NB4 (cell line): ENCODE measurements at regions not wholly inside any gene's neighbourhood (a gene's known extent, or its start where the extent isn't known, plus 50 kb on each side); places are given as distances from the start of the nearest gene placed in this dataset.

ENCODE experiments used
- DNase-seq: peaks from one replicate; pipeline ENCODE4 v3.0.0; 2010; ENCODE audit warnings: low read depth
- H3K4me3 ChIP-seq: one replicate; pipeline ENCODE4 v1.5.1; 2011; ENCODE audit warnings: mild to moderate bottlenecking, low read depth, low read length, moderate library complexity
- CTCF ChIP-seq: IDR thresholded peaks from one replicate; pipeline ENCODE4 v1.5.1; 2012; ENCODE audit warnings: low read depth, low read length
- MYC ChIP-seq: IDR thresholded peaks from 2 replicates; pipeline ENCODE4 v1.6.1; 2011; ENCODE audit warnings: low read depth, low read length
- POLR2A ChIP-seq: IDR thresholded peaks from 2 replicates; pipeline ENCODE4 v1.6.1; 2011; ENCODE audit warnings: mild to moderate bottlenecking; ENCODE audit not compliant: insufficient read length; ENCODE audit errors: extremely low read depth
- TF ChIP-seq, protein P1 (sequence below): IDR thresholded peaks from 2 replicates; pipeline ENCODE4 v1.6.1; 2011; ENCODE audit warnings: low read depth, low read length

GRCh38 chr9:86511614-86512360, 157.6 kb upstream of the TUT7 start:
- TF ChIP-seq MYC = no peak
- no peak for TF ChIP-seq CTCF
- TF ChIP-seq POLR2A = no peak
- TF ChIP-seq, protein P1, sequence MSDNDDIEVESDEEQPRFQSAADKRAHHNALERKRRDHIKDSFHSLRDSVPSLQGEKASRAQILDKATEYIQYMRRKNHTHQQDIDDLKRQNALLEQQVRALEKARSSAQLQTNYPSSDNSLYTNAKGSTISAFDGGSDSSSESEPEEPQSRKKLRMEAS = no peak
- no peak overlapping the region for H3K4me3 ChIP-seq
- DNase-seq = no peak

DNA sequence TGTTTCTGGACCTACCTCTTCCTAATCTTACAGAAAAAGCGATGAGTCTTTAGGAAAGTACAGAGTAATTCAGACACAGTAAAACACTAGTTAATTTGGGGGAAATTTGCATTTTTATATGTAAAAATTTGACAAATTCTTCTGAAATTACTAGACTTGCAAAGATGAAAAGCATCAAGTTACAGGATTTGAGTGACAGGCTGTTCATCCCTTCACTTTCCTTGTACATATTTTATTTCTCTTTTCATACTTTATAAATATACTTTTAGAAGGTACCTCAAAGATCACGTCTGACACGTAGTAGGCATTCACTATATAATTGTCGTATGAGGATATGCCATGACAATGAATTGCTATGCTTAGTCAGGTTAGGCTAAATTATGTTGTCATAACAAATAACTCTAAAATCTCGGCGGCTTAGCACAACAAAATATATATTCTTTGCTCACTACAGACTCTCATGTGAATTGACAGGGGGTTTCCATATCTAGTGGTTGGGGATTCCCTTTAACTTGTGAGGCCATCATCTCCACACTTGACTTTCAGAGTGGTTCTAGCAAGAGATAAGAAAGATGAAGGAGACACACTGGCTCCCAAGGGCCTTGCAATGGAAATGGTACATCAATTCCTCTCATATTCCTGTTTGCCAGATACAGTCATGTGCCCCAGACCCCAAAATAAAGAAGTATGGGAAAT, 154.1 kb upstream of the TUT7 start:
- no peak for DNase-seq
- H3K4me3 ChIP-seq = no peak overlapping the region
- TF ChIP-seq MYC (no peak), CTCF (no peak), POLR2A (no peak)
- TF ChIP-seq, protein P1 = no peak

- TF ChIP-seq CTCF = no peak
- TF ChIP-seq POLR2A = no peak
- no peak for TF ChIP-seq MYC
- TF ChIP-seq, protein P1 = no peak
- DNase-seq = no peak
Observed at GRCh38 chr9:86507212-86507630, 153.0 kb upstream of the TUT7 start.

DNA sequence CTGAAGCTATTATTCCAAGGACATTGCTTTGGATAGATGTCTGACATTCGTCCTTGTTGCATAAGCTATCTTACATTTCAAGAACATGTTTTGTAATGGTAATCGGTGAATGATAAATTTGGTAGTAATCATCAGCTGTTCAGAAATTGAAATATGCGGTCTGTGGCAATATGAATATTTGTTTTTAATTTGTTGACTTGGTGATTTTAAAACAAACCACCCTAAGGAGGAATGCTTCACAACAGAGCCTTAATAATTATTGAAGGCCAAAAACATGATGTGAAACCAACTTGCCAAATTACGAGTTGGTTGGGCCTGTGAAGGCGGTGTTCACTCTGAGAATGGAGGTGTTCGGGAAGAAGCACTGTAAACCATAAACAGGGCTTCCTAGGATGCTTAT, 149.7 kb upstream of the TUT7 start:
- no peak overlapping the region for H3K4me3 ChIP-seq
- DNase-seq = no peak
- TF ChIP-seq, protein P1 = no peak
- no peak for TF ChIP-seq MYC
- no peak for TF ChIP-seq POLR2A
- no peak for TF ChIP-seq CTCF

More at GRCh38 chr9:86507212-86507630, 153.0 kb upstream of the TUT7 start:
- H3K4me3 ChIP-seq = no peak overlapping the region

GRCh38 chr9:86503314-86503713, 149.1 kb upstream of the TUT7 start:
- TF ChIP-seq MYC = no peak
- TF ChIP-seq POLR2A = no peak
- TF ChIP-seq CTCF = no peak
- TF ChIP-seq, protein P1 = no peak
- no peak for DNase-seq
- H3K4me3 ChIP-seq = no peak overlapping the region
